GM12878 (cell line): ENCODE measurements at regions not wholly inside any gene's neighbourhood (a gene's known extent, or its start where the extent isn't known, plus 50 kb on each side); places are given as distances from the start of the nearest gene placed in this dataset.

ENCODE experiments used
- JUNB ChIP-seq: IDR thresholded peaks from 2 replicates; pipeline ENCODE4 v1.6.1; 2016; ENCODE audit warnings: antibody characterized with exemption, mild to moderate bottlenecking
- NR2C2 ChIP-seq: IDR thresholded peaks from 2 replicates; pipeline ENCODE4 v1.6.1; 2011; ENCODE audit warnings: borderline replicate concordance, low read depth; ENCODE audit not compliant: control insufficient read depth, insufficient read length
- ZBTB33 ChIP-seq: fragments of 450-650 bp; IDR thresholded peaks from 2 replicates; pipeline ENCODE4 v1.6.1; 2017; ENCODE audit warnings: mild to moderate bottlenecking

GRCh38 chr11:59289356-59290181 is 69.1 kb upstream of the OR5AN1 start:
- TF ChIP-seq NR2C2 (no peak), ZBTB33 (no peak), JUNB (no peak)
